Testis (tissue), 2 donors: ENCODE measurements at regions not wholly inside any gene's neighbourhood (a gene's known extent, or its start where the extent isn't known, plus 50 kb on each side); places are given as distances from the start of the nearest gene placed in this dataset.
"Not testable (repeated sequence)": the region's sequence is repeated elsewhere in the genome, so short reads cannot be mapped to it uniquely, and the experiment has no call there.

ENCODE experiments used
- DNase-seq: peaks from one replicate; pipeline ENCODE4 v3.0.0-alpha.2; 2019
- H3K27ac ChIP-seq, 2 donors: fragments of 200-600 bp; sonication (generic); one replicate each; pipeline ENCODE4 v1.5.1; 2019
- H3K27me3 ChIP-seq: fragments of 200-600 bp; sonication (generic); one replicate; pipeline ENCODE4 v1.5.1; 2019
- H3K36me3 ChIP-seq: fragments of 200-600 bp; sonication (generic); one replicate; pipeline ENCODE4 v1.5.1; 2017; ENCODE audit warnings: low read depth; ENCODE audit errors: missing control alignments
- H3K4me1 ChIP-seq: fragments of 200-600 bp; sonication (generic); one replicate; pipeline ENCODE4 v1.5.1; 2019
- H3K4me3 ChIP-seq, 2 donors: fragments of 200-600 bp; sonication (generic); one replicate each; pipeline ENCODE4 v1.5.1; 2017 to 2019
- H3K9me3 ChIP-seq: fragments of 200-600 bp; sonication (generic); one replicate; pipeline ENCODE4 v1.5.1; 2017
- CTCF ChIP-seq, 3 experiments: fragments of 450-650 bp in 2 of 3; fragments of 200-600 bp in 1 of 3; sonication (generic) in 1 of 3; IDR thresholded peaks; one replicate each; pipeline ENCODE4 v1.5.1; 2016 to 2019; ENCODE audit warnings: antibody characterized with exemption in 3 of 3, mild to moderate bottlenecking in 2 of 3, moderate library complexity in 1 of 3
- POLR2A ChIP-seq: fragments of 450-650 bp; IDR thresholded peaks from one replicate; pipeline ENCODE4 v1.6.1; 2017; ENCODE audit warnings: antibody characterized with exemption, mild to moderate bottlenecking, moderate library complexity
- WGBS, 2 donors: methylation state at CpG; one replicate each; pipeline ENCODE4 v1.1.5; 2018; 5-methylcytosine and 5-hydroxymethylcytosine counted together
- intact Hi-C: fragments of 100-400 bp; cut with DNase I; formaldehyde crosslinking; loops from one replicate; pipeline ENCODE4 v1.15.1; 2023; ENCODE audit warnings: low total_unique reads

- no peaks in the 10 kb centered on the region for H3K9me3 ChIP-seq
- 39 to 57% methylated on average over 5 of the region's 5 CpGs for WGBS, 2 donors
- H3K36me3 ChIP-seq: no peaks in the 10 kb centered on the region
- H3K27ac ChIP-seq: peak overlapping the region in 1 of 2 donors; percentile 47
- H3K4me1 ChIP-seq: no peaks in the 10 kb centered on the region
- no peaks in the 10 kb centered on the region for H3K27me3 ChIP-seq
- no peak overlapping the region for H3K4me3 ChIP-seq
- no peak for TF ChIP-seq POLR2A
- no peak for TF ChIP-seq CTCF (IDR thresholded peaks at IDR 0.05)
- DNase-seq: peak; percentile 70
- intact Hi-C loops: no loop called here
Observed at GRCh38 chr4:87716371-87717265, 66.5 kb downstream of the DMP1 start.

GRCh38 chr4:87717276-87718031 lies 67.4 kb downstream of the DMP1 start:
- TF ChIP-seq POLR2A (no peak), CTCF (IDR thresholded peaks at IDR 0.05) (no peak)
- WGBS, 2 donors: 50 to 61% methylated on average over 7 of the region's 7 CpGs
- Histone ChIP-seq H3K4me1 (no peaks in the 10 kb centered on the region), H3K27me3 (no peaks in the 10 kb centered on the region), H3K9me3 (no peaks in the 10 kb centered on the region), H3K36me3 (no peaks in the 10 kb centered on the region), H3K27ac (peak overlapping the region in 1 of 2 donors; percentile 47), H3K4me3 (no peak overlapping the region)
- intact Hi-C loops: no loop called here
- DNase-seq: no peak

- Histone ChIP-seq H3K27me3 (no peaks in the 10 kb centered on the region), H3K4me3 (no peak overlapping the region), H3K36me3 (no peaks in the 10 kb centered on the region), H3K9me3 (no peaks in the 10 kb centered on the region), H3K4me1 (no peaks in the 10 kb centered on the region), H3K27ac (no peak overlapping the region)
- intact Hi-C loops: no loop called here
- DNase-seq: no peak
- WGBS, 2 donors: 77 to 79% methylated on average over 5 of the region's 5 CpGs
- TF ChIP-seq CTCF (IDR thresholded peaks at IDR 0.05) (no peak), POLR2A (no peak)
Observed at GRCh38 chr4:87718217-87718835, 68.2 kb downstream of the DMP1 start.

- H3K36me3 ChIP-seq: no peaks in the 10 kb centered on the region
- TF ChIP-seq CTCF (IDR thresholded peaks at IDR 0.05) (no peak), POLR2A (no peak)
- no peak for DNase-seq
- no peak overlapping the region for H3K4me3 ChIP-seq
- H3K9me3 ChIP-seq: no peaks in the 10 kb centered on the region
- no peaks in the 10 kb centered on the region for H3K4me1 ChIP-seq
- intact Hi-C loops: no loop called here
- 59 to 68% methylated on average over 1 of the region's 1 CpG for WGBS, 2 donors
- no peak overlapping the region for H3K27ac ChIP-seq
- no peaks in the 10 kb centered on the region for H3K27me3 ChIP-seq
Observed at GRCh38 chr4:87720094-87720691, 70.1 kb downstream of the DMP1 start.

GRCh38 chr4:87725287-87725686 lies 74.1 kb upstream of the IBSP start:
- H3K27me3 ChIP-seq, H3K27ac ChIP-seq, H3K9me3 ChIP-seq, H3K4me1 ChIP-seq, DNase-seq, H3K36me3 ChIP-seq, intact Hi-C loops, H3K4me3 ChIP-seq: not testable (repeated sequence)
- WGBS, 2 donors: 69 to 88% methylated on average over 1 of the region's 1 CpG
